HG03354 (cell line): ENCODE measurements at regions not wholly inside any gene's neighbourhood (a gene's known extent, or its start where the extent isn't known, plus 50 kb on each side); places are given as distances from the start of the nearest gene placed in this dataset.

Experiments used
- ATAC-seq: cut with Tn5 transposase; IDR thresholded peaks from one replicate; pipeline ENCODE4 v1.9.1; 2021; ENCODE audit warnings: mild to moderate bottlenecking; ENCODE audit not compliant: unreplicated experiment, poor library complexity, severe bottlenecking

- ATAC-seq, result no peak
Measured at GRCh38 chr10:42949287-42949686, 127.6 kb upstream of the RET start.

- ATAC-seq, result no peak
Measured at GRCh38 chr10:42950606-42951485, 126.0 kb upstream of the RET start.

GRCh38 chr10:42951486-42952251, 125.2 kb upstream of the RET start:
- ATAC-seq, result no peak

GRCh38 chr10:42952349-42952748, 124.5 kb upstream of the RET start:
- no peak for ATAC-seq

GRCh38 chr10:42952931-42953683, 123.8 kb upstream of the RET start:
- no peak for ATAC-seq

- no peak for ATAC-seq
Measured at GRCh38 chr10:42953684-42954674, 122.9 kb upstream of the RET start.

GRCh38 chr10:42954766-42955492, 121.9 kb upstream of the RET start:
- ATAC-seq, result no peak

GRCh38 chr10:42955493-42955889, 121.4 kb upstream of the RET start:
- ATAC-seq, result no peak

- ATAC-seq, result no peak
Measured at GRCh38 chr10:42956045-42956444, 120.8 kb upstream of the RET start.

GRCh38 chr10:42958142-42958868, 118.6 kb upstream of the RET start:
- no peak for ATAC-seq

GRCh38 chr10:42959833-42960232, 117.0 kb upstream of the RET start:
- ATAC-seq, result no peak

GRCh38 chr10:42960491-42960990, 116.3 kb upstream of the RET start:
- ATAC-seq, result no peak

GRCh38 chr10:42960991-42961795, 115.7 kb upstream of the RET start:
- ATAC-seq, result no peak

GRCh38 chr10:42961796-42962109, 115.1 kb upstream of the RET start:
- no peak for ATAC-seq

GRCh38 chr10:42962110-42962901, 114.6 kb upstream of the RET start:
- no peak for ATAC-seq

- ATAC-seq, result no peak
Measured at GRCh38 chr10:42962902-42963231, 114.0 kb upstream of the RET start.
